AG08395 (cell line): ENCODE measurements at regions not wholly inside any gene's neighbourhood (a gene's known extent, or its start where the extent isn't known, plus 50 kb on each side); places are given as distances from the start of the nearest gene placed in this dataset.

Source experiments
- DNase-seq: peaks from one replicate; pipeline ENCODE4 v3.0.0; 2012; ENCODE audit warnings: mixed read lengths, low spot score

DNA sequence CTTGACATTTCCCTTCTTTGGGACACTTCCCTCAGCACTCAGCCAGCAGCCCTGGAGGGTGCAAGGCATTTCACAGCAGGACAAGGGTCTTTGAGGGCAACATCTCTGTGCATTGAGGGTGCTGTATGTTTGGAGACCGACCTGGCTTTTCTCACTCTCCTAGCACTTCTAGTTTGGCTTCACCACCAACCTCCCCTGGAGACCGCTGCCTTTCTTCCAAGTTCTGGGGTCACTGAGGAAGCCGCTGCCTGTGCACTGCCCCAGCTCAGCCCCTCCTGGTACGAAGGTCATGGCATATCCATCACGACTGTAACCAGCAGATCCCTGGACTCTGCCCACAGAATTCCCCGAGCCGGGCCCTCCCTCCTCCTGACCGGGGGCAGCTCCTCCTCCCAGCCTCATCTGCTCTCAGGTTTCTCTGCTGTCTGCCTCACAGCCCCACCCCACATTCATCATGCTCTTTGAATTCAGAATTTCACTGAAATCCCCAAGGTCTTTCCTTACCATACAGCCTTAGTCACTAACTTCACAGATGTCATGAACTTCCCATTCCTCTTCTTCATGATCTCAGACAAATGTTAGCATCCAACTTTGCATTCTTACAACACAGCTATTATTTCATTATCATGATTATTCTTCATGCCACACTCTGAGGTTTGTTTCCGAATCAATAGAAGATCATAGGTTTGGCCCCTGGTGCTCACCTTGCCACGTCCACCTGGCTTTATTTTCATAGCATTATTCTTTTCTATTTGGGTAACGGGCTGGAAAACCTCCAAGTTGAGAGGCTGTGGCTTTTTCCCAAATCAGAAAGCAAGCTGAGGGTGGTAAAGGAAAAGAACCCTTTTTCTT is 113.0 kb upstream of the COPS8 start:
- peak; percentile 88 for DNase-seq

DNA sequence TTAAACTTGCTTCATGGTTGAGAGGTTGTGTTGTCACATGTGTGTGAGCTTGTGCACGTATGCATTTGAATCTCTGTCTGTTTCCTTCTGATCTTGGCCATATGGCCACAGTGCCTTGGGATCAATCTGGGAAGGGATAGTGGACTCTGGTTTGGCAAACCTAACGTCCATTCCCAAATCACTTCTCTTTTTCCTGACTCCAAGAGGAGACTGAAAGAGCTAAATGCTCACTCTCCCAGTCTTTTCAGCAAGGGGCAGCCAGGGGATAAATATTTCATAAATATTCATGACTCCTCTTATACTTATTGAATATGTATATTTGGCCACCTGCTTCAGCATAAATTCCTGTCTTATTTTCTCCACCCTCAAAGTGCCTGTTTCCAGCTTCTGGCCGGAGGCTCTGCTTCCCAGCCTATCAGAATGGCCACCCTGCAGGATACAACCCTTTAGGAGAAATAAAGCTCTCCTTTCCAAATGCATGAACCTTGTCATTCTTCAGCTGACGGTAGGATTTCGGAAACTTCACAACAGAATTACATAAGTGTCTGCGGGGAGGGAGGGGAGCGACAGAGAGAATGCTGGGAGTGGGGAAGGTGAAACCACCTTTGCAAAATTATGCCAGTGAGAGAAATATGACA is 112.2 kb upstream of the COPS8 start:
- no peak for DNase-seq

DNA sequence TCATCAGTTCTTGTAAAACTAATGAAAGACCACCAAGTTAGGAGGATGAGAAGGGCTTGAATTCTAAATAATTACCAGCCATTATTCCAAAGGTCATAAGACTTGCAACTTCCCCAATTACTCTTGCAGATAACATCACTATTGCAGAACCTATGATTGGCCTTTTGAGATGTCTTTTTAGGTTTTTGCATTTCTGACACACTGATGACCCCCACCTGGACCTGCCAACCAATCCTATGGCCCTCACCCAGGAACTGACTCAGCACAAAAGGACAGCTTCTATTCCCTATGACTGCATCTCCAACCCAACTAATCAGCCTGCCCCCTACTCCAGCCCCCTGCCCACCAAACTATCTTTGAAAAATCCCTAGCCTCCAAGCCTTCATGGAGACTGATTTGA is 111.5 kb upstream of the COPS8 start:
- no peak for DNase-seq

DNA sequence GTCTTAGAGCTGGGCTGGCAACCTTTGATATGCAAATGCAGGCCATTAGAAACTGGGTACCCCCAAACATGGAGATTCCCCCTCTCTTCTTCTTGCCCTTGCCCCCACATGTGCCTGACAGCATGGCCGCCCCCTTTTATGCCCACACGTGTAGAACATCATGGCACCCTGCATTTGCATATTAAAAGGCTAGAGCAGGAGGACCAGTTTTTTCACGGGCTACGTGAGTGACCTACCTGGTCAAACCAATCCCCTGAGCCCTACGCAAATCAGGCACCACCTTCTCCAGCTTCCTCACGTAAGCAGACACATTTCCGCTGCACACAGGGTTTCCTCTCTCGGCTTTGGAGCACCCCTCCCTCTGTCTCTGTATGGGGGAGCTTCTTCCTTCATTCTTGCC is 110.9 kb upstream of the COPS8 start:
- DNase-seq, result no peak

DNA sequence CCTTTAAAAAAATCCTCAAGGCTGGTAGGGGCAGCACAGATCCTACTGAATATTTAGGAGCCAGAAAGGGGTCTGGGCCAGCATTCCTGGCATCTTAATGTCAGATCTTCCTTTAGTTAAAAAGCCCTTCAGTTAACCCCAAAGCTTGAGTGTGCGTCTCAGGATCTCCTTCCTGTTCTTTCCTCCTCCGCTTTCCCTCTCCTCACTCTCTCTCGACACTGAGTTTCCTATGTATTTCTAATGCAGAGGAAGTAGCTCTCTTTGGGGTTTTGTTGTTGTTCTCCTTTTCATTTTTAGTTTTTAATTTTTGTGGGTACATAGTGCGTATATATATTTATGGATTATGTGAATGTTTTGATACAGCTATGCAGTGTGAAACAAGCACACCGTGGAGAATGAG is 109.9 kb upstream of the COPS8 start:
- DNase-seq, result no peak

GRCh38 chr2:236976266-236977062 is 109.2 kb upstream of the COPS8 start:
- no peak for DNase-seq

DNA sequence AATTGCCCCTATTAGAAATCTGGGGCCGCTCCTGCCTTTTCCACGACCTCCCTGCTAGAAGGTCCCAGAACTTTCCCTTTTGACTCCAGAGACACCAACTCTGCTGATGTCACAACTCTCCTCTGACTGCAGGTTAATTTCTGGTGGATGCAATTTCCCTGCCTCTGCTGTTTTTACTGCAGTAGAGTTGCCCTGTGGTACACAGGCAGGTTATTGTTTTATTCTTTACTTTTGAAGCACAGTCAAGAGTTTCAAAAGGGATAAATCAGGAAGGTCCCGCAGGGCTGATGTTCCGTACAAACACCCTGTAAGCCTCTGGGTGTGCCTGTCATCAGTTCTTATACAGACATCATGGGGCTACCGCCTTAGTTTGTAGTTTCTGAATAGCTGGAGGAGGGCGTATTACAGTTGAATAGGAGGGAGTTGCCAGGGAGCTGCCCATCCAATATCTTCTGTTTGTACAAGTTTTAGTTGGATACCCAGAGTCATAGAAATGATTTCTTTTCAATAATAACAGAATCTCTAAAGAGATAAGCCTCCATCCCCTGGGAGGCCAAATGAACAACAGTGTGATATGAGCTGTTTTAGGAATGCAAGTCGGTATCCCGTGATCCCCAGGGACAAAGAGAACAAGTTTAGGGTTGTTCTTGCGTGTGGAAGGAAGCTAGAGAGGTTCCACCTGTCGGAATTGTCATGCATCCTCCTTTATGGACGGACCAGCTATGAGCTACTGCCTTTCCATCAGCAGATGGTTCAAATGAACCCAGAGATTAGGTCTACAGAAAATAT is 108.4 kb upstream of the COPS8 start:
- DNase-seq, result no peak

DNA sequence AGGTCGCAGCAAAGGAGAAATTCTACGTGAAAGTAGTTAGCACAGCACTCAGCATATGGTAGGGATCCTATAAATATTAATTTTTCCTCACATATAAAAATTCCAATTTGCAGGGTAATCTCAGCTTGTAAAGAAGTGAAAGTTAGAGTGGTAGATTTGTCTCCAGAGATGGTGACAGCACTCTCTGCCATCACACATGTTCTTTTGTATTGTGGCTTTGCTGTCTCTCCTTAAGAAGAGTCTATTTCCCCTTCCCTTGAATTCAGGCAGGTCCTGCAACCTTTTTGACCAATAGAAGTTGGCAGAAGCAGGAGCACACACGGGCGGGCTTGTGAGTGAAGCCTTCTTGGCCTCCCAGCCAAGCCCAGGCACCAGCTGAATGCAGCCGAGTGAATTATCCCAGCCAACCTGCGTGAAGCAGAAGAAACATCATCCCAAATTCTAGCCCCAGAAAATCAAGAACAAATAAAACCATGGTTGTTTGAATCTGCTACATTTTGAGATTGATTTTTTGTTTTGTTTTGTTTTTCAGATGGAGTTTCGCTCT is 107.8 kb upstream of the COPS8 start:
- no peak for DNase-seq

DNA sequence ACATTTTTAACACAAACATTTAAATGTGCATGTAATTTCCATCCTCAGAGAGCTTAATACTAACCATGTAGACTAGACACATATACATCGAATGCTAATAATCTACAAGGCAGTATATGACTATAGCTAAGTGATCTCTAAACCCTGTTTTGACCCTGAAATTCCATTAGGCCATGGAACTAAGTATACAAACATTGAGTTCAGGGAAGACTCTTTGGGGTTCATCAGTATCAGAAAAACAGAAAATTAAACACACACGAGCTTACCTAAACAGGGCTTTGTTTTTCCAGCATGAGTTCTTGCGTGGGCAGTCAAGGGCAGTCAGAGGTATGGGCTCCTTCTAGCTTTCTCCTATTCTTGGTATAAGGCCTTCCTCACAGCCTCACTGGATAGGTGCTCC is 106.0 kb upstream of the COPS8 start:
- DNase-seq, result no peak

DNA sequence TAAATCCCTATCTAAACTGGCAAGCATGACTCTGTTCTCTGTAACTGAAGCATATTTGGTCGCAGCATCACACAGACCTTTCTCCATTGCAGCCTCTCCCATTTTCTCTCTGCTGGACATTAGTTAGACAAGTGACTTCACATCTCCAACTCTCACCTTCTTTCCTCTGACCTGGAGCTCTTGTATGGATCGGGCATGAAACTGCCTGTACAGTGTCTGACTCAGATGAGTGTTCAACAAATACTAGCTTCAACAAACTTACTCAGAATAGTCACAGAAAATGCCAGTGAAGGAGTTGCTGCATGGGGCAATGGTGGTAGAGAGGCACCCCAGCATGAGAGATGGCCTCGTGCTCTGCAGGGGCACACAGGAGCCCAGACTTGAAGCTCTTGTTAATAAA is 104.7 kb upstream of the COPS8 start:
- no peak for DNase-seq

DNA sequence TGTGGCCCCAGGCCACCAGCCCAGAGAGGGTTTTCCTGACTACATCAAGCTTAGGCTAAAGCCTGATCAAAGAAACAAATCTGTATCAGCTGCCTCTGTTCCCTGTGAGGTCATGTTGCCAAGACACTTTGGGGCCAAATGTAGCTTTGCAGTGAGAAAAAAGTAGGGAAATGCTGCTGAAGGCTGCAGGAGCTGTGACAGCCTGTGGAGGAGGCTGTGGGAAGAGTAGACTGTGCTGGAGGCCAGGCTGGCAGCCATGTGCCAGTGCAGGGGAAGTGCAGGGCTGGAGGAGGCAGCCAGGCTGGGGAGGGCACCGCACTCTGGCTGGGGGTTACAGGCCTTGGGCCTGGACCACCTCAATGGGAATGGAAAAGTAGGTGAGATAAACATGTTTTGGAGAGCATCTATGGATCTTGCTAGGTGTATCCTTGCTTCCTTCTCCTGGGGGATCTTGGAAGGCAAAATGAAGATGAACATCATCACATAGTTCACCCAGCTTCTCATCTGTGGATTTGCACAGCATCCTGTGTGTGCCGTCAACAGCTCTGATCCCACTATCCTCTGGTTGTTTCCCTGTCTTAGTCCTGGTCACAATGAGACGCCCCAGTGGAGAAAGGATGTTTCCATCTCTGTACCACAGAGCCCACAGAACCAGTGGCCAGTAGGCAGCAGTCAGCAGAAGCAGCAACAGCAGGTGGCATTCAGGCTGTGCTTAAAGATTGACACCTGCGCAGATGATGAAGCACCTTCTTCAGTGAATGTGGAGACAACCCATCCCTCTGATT is 103.8 kb upstream of the COPS8 start:
- no peak for DNase-seq

GRCh38 chr2:236982693-236983455 is 102.8 kb upstream of the COPS8 start:
- no peak for DNase-seq

- no peak for DNase-seq
These were observed 101.6 kb upstream of the COPS8 start for GRCh38 chr2:236984046-236984445.

- no peak for DNase-seq
These were observed 99.8 kb upstream of the COPS8 start for GRCh38 chr2:236985761-236986339.

GRCh38 chr2:236986524-236987330 is 99.0 kb upstream of the COPS8 start:
- DNase-seq, result no peak

DNA sequence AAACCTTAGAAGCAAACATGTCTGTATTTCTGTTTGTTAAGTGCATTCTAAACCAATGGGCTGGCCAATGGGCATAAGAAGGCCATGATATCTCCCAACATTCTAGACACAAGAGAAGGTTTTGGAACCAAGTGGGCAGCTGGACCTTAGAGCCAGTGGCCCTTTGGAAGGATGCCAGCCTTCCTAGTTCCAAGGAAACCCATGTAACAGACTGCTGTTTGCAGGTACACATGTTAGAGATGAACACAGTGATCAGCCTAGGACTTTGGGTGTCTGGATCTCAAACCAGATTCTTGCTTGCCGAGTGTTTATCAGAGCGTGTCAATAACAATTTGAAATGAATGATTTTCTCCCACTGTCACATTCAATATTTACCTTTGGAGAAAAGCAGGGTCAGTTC is 97.5 kb upstream of the COPS8 start:
- DNase-seq, result no peak

- peak; percentile 20 for DNase-seq
These were observed 96.7 kb upstream of the COPS8 start for GRCh38 chr2:236988690-236989624.

DNA sequence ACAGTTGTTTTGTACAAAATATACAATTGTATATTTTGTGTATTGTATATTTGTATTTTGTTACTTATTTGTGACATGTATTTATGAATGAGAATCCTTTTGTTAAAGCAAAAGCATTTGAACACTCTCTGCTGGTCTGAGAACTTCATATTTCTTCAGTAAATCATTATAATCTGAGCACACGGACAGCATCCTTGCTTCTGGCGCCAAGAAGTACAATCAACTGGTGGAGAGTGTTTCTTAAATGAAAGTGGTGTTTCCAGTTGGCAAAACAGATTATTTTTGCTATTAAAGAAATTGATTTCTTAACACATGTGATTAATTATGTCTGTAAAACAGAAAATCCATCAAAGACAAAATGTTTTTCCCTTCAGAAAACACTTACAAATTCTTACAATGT is 95.1 kb upstream of the COPS8 start:
- no peak for DNase-seq
